LNCaP clone FGC (cell line): ENCODE measurements at regions not wholly inside any gene's neighbourhood (a gene's known extent, or its start where the extent isn't known, plus 50 kb on each side); places are given as distances from the start of the nearest gene placed in this dataset.

Experiments used
- DNase-seq: peaks from one replicate; pipeline ENCODE4 v3.0.0-alpha.2; 2011; ENCODE audit warnings: low read depth
- H3K4me3 ChIP-seq: 2 replicates; pipeline ENCODE4 v1.5.1; 2011; ENCODE audit warnings: mild to moderate bottlenecking, low read depth, low read length, control low read depth
- TF ChIP-seq, protein P1 (sequence below): IDR thresholded peaks from 2 replicates; pipeline ENCODE4 v1.5.1; 2012; ENCODE audit warnings: mild to moderate bottlenecking; ENCODE audit not compliant: control insufficient read depth, insufficient read depth; ENCODE audit errors: extremely low read depth

DNA sequence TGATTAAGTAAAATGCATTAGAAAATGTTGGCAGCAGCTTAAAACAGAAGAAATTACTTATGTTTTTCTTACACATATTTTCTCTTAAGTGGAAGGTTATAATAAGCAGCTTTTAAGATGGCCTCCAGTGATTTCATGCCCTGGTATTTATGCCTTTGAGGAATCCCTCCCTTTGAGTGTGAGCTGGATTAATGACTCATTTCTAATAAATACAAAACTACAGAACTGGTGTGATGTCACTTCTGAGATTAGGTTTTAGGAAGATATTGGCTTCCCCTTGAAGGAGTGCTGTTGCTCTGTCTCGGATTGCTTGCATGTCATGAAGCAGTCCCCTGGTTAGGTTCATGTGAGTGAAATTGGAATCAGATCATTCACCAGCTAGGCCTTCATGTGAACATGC lies 143.2 kb upstream of the EPHA7 start:
- no peak for DNase-seq
- H3K4me3 ChIP-seq: no peak overlapping the region
- TF ChIP-seq, protein P1, sequence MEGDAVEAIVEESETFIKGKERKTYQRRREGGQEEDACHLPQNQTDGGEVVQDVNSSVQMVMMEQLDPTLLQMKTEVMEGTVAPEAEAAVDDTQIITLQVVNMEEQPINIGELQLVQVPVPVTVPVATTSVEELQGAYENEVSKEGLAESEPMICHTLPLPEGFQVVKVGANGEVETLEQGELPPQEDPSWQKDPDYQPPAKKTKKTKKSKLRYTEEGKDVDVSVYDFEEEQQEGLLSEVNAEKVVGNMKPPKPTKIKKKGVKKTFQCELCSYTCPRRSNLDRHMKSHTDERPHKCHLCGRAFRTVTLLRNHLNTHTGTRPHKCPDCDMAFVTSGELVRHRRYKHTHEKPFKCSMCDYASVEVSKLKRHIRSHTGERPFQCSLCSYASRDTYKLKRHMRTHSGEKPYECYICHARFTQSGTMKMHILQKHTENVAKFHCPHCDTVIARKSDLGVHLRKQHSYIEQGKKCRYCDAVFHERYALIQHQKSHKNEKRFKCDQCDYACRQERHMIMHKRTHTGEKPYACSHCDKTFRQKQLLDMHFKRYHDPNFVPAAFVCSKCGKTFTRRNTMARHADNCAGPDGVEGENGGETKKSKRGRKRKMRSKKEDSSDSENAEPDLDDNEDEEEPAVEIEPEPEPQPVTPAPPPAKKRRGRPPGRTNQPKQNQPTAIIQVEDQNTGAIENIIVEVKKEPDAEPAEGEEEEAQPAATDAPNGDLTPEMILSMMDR: no peak

DNA sequence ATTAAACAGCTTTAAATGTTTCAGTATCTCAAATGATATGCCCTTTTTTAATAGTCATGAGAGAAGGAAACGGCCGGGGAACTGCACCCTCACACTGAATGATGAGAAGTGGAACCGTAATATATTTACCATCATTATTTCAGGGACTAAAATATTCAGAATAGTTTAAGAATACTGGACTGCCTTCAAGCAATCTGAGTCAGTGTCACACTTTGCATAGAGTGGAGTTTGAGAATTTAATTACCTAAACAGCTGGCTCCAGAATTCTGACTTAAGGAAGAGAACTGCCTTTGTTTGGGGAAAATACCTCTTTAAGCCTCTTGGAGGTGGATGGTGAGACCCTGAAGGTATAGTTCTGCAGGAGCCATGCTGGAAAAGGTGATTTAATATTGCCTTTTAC lies 135.9 kb upstream of the EPHA7 start:
- H3K4me3 ChIP-seq: no peak overlapping the region
- TF ChIP-seq, protein P1: no peak
- DNase-seq: no peak

DNA sequence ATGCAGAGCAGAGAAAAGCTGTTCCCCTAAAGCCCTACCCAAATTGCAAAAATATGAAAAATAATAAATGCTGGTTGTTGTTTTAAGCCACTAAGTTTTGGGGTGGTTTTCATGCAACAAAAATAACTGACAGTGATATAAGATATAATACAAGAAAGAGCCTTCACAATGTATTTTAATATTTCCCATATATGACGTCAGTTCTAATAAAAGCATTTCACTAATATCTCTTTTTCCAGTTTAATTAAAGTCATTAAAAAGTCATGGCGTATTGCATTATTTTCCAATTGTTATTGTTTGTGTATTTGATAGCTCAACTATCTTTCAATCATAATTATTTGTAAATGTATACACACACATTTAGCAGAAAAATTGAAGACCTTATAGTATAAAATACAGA lies 134.7 kb upstream of the EPHA7 start:
- H3K4me3 ChIP-seq: no peak overlapping the region
- DNase-seq: no peak
- TF ChIP-seq, protein P1: no peak

DNA sequence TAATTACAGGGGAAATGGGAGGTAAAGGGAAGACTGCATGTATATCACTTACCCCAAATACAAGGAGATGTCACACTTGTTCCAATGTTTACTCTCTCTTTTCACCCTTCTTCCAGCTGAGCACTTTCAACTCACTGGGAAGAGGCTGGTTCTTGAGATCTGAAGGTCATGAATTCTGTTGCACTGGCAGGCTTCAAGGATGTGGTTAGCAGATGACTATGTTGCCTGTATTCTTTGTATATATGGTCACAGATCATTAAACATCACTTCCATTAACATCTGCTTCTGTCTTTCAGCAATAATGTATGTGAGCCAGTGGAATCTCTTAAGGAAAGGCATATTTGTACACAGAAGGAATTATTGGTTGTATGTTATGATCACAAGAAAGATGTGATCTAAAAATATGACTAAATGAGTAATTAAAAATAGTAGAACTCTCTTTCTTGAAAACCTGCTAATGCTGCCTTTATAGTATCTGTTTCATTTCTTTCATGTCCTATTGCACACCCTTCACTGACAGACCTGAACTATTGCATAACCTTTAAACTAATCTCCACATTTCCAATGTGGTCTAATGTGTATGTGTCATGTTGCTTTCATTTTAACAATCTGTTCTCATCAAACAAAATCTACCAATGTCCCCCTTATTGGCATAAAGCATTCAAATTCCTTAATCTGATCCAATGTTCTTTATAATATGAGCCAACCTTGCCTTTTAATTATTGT lies 131.4 kb upstream of the EPHA7 start:
- TF ChIP-seq, protein P1: no peak
- H3K4me3 ChIP-seq: no peak overlapping the region
- DNase-seq: no peak

DNA sequence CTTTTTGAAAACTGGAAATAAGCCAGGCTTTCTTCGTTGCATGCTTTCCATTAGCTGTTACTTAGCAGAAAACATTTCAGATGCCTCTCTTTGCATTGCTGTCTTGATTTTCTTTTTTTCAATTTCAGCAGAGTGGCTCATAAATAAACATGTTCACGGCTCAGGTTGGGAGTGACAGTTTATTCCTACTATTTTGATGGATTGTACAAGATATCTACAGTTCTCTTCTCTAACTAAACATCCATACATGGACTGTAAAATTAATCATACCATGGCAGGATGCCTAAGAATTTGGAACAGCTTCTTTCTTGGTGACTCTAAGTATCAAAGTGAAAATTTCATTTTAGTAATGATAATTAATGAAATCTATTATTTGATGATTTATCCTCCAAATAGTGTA lies 130.5 kb upstream of the EPHA7 start:
- H3K4me3 ChIP-seq: no peak overlapping the region
- TF ChIP-seq, protein P1: no peak
- no peak for DNase-seq

DNA sequence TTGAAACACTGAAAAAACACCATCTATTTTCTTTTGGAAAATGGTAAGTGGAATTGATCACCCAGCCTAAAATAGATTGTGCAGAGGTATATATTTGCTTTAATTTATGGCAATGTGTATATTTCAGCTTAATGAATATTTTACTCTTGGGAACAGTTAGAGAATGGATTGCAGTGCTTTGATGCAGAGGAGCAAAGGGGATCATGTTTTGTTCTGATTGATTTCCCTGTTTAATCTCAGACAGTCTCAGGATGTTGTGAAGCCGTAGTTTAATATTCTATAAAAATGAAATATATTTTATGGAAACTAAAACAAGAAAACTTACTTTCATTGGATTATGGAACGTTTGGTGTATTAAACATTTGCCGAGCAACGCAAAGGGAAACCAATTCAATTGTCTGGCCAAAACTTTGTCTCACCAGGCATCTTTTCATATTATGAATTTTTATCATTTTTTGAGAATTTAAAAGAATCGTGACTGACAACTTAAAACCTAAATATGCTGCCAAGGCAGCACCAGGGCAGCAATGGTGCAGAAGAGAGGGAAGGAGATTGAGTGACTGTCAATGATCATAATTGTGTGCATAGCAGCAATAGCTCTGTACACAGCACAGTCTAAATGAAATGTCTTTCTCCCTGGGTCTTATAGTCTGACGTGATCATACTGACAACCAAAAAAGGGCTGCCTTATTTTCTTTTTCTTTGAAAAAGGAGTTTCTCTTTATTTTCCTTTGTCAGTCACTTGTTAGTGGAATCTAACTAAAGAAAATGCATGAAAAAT lies 105.5 kb upstream of the EPHA7 start:
- no peak for DNase-seq
- TF ChIP-seq, protein P1: no peak
- H3K4me3 ChIP-seq: no peak overlapping the region
